ENCODE measurements at regions not wholly inside any gene's neighbourhood (a gene's known extent, or its start where the extent isn't known, plus 50 kb on each side); places are given as distances from the start of the nearest gene placed in this dataset.

DNA sequence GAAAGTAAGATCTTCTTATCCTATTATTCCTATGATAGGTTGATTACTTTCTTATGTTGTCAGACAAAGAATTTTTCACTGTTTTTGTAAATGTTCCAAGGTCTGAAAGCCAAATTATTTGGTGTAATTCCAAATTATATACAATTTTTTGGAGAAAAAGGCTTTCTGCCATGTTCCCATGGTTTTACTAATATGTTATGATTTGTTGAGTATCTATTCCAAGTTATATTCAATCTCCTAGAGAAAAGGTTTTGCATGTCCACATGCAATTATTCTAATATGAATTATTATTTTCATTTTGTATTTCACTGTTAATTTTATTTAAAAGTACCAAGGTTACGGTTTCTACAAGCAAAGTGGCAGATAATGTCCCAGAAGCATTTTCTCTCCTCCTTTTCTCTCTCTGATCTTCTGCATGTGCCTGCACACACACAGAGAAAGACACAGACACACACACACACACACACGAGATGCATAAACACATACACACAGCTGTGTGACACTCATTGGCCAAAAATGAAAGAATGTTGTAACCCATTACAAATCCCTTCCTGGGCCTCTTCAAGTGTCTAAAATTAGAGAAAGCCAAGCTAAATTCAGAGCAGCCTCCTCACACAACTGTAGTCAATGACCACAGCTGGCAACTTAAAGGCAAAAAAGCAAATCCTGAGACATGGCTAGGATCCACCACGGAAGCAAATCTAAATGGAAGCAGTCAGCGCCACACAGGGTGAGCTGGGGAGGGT, 621.0 kb downstream of the EFNB2 start:
- Mint-ChIP-seq H3K27me3 (ENCODE audit: insufficient read depth, low read depth, poor library complexity) (peaks cover 3% of the 10 kb centered on the region), H3K9me3 (no peaks in the 10 kb centered on the region), H3K27ac (no peak overlapping the region), H3K4me1 (peaks cover 9% of the 10 kb centered on the region), H3K36me3 (ENCODE audit: low read depth) (no peaks in the 10 kb centered on the region; the same call in 2 of the 3 replicates), H3K4me3 (no peak overlapping the region)
- Histone ChIP-seq H3K4me2 (no peak overlapping the region), H3K27ac (ENCODE audit: low read depth) (no peak overlapping the region), H3K79me2 (replicated peaks; ENCODE audit: insufficient read depth) (no peaks in the 10 kb centered on the region), H3K4me1 (ENCODE audit: insufficient read depth) (peaks cover 6% of the 10 kb centered on the region; the same call in 1 of the 2 replicates), H3K9me2 (ENCODE audit: insufficient read depth) (no peaks in the 10 kb centered on the region; the same call in 1 of the 2 replicates), H3K36me3 (ENCODE audit: insufficient read depth) (no peaks in the 10 kb centered on the region), H3K27me3 (ENCODE audit: insufficient read depth) (no peaks in the 10 kb centered on the region), H3K4me3 (no peak overlapping the region), H2AFZ (no peak overlapping the region), H3F3A (replicated peaks; ENCODE audit: low read depth) (no peaks in the 10 kb centered on the region), H4K20me1 (replicated peaks; ENCODE audit: insufficient read depth) (no peaks in the 10 kb centered on the region)
- DNase-seq (ENCODE audit: low spot score) (no peak), ATAC-seq (no peak)
- TF ChIP-seq ZNF331 (CRISPR knock-in tag; IDR thresholded peaks at IDR 0.05; ENCODE audit: low read depth) (no peak), EZH2 (IDR thresholded peaks at IDR 0.05; ENCODE audit: low read depth, unreplicated experiment) (no peak), NANOG (IDR thresholded peaks at IDR 0.05; ENCODE audit: borderline replicate concordance) (no peak), EZH2phosphoT487 (IDR thresholded peaks at IDR 0.05; ENCODE audit: unreplicated experiment) (no peak), STAT1 (IDR thresholded peaks at IDR 0.05; ENCODE audit: unreplicated experiment) (no peak), JUNB (IDR thresholded peaks at IDR 0.05; ENCODE audit: unreplicated experiment) (no peak)

DNA sequence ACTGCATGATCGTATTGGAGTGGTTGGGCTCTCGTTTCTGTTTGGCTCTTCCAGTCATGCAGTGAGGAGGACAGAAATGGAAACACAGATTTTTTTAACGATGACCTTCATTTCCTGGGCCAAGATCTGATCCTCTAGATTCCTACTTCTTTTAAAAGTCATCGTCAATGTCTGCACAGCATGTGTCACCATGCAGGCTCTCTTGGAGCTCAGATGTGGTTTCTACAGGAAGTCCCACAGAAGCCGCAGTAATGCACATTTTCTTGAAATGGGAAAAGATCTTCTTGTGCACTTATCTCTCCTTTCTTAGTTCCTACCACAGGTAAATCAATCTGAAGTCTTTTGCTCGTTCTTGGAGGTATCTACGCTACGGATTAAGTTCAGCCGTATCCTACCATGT, 626.9 kb downstream of the EFNB2 start:
- Histone ChIP-seq H3K4me3 (no peak overlapping the region), H2AFZ (no peak overlapping the region), H3K27ac (ENCODE audit: low read depth) (no peak overlapping the region), H3K27me3 (ENCODE audit: insufficient read depth) (no peaks in the 10 kb centered on the region), H3K79me2 (replicated peaks; ENCODE audit: insufficient read depth) (no peaks in the 10 kb centered on the region), H3F3A (replicated peaks; ENCODE audit: low read depth) (no peaks in the 10 kb centered on the region), H3K4me2 (no peak overlapping the region), H3K36me3 (ENCODE audit: insufficient read depth) (no peaks in the 10 kb centered on the region), H4K20me1 (replicated peaks; ENCODE audit: insufficient read depth) (no peaks in the 10 kb centered on the region), H3K4me1 (ENCODE audit: insufficient read depth) (no peaks in the 10 kb centered on the region), H3K9me2 (ENCODE audit: insufficient read depth) (no peaks in the 10 kb centered on the region)
- Mint-ChIP-seq H3K36me3 (ENCODE audit: low read depth) (no peaks in the 10 kb centered on the region), H3K27me3 (ENCODE audit: insufficient read depth, low read depth, poor library complexity) (no peaks in the 10 kb centered on the region), H3K9me3 (no peaks in the 10 kb centered on the region), H3K4me1 (no peaks in the 10 kb centered on the region), H3K27ac (no peak overlapping the region), H3K4me3 (no peak overlapping the region)
- no peak for TF ChIP-seq ZNF331 (CRISPR knock-in tag; IDR thresholded peaks at IDR 0.05; ENCODE audit: low read depth)
- TF ChIP-seq, protein P1, sequence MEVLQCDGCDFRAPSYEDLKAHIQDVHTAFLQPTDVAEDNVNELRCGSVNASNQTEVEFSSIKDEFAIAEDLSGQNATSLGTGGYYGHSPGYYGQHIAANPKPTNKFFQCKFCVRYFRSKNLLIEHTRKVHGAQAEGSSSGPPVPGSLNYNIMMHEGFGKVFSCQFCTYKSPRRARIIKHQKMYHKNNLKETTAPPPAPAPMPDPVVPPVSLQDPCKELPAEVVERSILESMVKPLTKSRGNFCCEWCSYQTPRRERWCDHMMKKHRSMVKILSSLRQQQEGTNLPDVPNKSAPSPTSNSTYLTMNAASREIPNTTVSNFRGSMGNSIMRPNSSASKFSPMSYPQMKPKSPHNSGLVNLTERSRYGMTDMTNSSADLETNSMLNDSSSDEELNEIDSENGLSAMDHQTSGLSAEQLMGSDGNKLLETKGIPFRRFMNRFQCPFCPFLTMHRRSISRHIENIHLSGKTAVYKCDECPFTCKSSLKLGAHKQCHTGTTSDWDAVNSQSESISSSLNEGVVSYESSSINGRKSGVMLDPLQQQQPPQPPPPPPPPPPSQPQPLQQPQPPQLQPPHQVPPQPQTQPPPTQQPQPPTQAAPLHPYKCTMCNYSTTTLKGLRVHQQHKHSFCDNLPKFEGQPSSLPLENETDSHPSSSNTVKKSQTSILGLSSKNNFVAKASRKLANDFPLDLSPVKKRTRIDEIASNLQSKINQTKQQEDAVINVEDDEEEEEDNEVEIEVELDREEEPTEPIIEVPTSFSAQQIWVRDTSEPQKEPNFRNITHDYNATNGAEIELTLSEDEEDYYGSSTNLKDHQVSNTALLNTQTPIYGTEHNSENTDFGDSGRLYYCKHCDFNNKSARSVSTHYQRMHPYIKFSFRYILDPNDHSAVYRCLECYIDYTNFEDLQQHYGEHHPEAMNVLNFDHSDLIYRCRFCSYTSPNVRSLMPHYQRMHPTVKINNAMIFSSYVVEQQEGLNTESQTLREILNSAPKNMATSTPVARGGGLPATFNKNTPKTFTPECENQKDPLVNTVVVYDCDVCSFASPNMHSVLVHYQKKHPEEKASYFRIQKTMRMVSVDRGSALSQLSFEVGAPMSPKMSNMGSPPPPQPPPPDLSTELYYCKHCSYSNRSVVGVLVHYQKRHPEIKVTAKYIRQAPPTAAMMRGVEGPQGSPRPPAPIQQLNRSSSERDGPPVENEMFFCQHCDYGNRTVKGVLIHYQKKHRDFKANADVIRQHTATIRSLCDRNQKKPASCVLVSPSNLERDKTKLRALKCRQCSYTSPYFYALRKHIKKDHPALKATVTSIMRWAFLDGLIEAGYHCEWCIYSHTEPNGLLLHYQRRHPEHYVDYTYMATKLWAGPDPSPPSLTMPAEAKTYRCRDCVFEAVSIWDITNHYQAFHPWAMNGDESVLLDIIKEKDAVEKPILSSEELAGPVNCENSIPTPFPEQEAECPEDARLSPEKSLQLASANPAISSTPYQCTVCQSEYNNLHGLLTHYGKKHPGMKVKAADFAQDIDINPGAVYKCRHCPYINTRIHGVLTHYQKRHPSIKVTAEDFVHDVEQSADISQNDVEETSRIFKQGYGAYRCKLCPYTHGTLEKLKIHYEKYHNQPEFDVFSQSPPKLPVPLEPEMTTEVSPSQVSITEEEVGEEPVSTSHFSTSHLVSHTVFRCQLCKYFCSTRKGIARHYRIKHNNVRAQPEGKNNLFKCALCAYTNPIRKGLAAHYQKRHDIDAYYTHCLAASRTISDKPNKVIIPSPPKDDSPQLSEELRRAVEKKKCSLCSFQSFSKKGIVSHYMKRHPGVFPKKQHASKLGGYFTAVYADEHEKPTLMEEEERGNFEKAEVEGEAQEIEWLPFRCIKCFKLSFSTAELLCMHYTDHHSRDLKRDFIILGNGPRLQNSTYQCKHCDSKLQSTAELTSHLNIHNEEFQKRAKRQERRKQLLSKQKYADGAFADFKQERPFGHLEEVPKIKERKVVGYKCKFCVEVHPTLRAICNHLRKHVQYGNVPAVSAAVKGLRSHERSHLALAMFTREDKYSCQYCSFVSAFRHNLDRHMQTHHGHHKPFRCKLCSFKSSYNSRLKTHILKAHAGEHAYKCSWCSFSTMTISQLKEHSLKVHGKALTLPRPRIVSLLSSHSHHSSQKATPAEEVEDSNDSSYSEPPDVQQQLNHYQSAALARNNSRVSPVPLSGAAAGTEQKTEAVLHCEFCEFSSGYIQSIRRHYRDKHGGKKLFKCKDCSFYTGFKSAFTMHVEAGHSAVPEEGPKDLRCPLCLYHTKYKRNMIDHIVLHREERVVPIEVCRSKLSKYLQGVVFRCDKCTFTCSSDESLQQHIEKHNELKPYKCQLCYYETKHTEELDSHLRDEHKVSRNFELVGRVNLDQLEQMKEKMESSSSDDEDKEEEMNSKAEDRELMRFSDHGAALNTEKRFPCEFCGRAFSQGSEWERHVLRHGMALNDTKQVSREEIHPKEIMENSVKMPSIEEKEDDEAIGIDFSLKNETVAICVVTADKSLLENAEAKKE (CRISPR knock-in tag; IDR thresholded peaks at IDR 0.05), result no peak
- no peak for TF ChIP-seq EZH2 (IDR thresholded peaks at IDR 0.05; ENCODE audit: low read depth, unreplicated experiment)
- no peak for TF ChIP-seq CREB1 (CRISPR knock-in tag; IDR thresholded peaks at IDR 0.05; ENCODE audit: low read depth)
- TF ChIP-seq NANOG (IDR thresholded peaks at IDR 0.05; ENCODE audit: borderline replicate concordance), result no peak
- no peak for TF ChIP-seq POLR2AphosphoS5 (IDR thresholded peaks at IDR 0.05; ENCODE audit: low read depth)
- TF ChIP-seq ZNF114 (CRISPR knock-in tag; IDR thresholded peaks at IDR 0.05), result no peak
- ATAC-seq, result no peak
- DNase-seq (ENCODE audit: low spot score), result no peak

Data from GM23338 (cell line).